ENCODE measurements at regions not wholly inside any gene's neighbourhood (a gene's known extent, or its start where the extent isn't known, plus 50 kb on each side); places are given as distances from the start of the nearest gene placed in this dataset.

GRCh38 chr4:182169572-182169971, 73.6 kb upstream of the TENM3 start:
- ATAC-seq (ENCODE audit: insufficient read depth, low FRiP score) (no peak), DNase-seq (peak in 2 of 3 donors; percentile 51)
- Histone ChIP-seq H3K4me1 (ENCODE audit: control insufficient read depth in 5 of 5, insufficient read depth in 5 of 5, low read length in 5 of 5) (peaks cover 0 to 6% (median 0%) of the 10 kb centered on the region in 5 donors), H3K9ac (ENCODE audit: insufficient read depth in 1 of 2, low read length in 2 of 2) (no peak overlapping the region), H3K4me3 (no peak overlapping the region), H3K36me3 (ENCODE audit: control insufficient read depth in 4 of 4, insufficient read depth in 4 of 4, low read length in 4 of 4) (no peaks in the 10 kb centered on the region), H3K27me3 (ENCODE audit: control insufficient read depth in 3 of 3, insufficient read depth in 3 of 3, low read length in 2 of 3) (peaks cover 0 to 27% (median 0%) of the 10 kb centered on the region in 3 donors), H3K27ac (ENCODE audit: low read depth in 1 of 2, low read length in 1 of 2) (no peak overlapping the region), H3K9me3 (ENCODE audit: control insufficient read depth in 4 of 4, insufficient read depth in 3 of 4, low read length in 3 of 4) (no peaks in the 10 kb centered on the region)
- 64 to 72% methylated on average over 5 of the region's 5 CpGs for WGBS, 2 donors
- TF ChIP-seq CTCF (IDR thresholded peaks at IDR 0.05; ENCODE audit: control extremely low read depth, extremely low read depth): no peak

DNA sequence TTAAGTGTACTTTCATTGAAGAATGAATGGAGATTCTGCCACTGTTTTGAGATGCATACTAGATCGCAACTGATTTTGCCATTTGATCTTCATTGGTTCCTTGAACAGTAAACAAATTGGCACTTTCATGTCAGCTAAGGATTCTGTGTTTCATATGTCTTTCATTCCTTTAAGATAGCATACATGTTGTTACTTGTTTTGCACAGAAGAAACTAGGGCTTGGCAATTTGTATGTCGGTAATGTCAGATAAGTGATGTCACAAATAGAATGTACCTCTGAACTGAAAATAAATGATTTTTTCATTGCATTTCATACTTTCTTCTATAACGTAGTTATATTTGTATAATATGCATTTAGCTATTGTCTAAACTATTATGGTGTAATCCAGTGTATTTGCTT, 73.2 kb upstream of the TENM3 start:
- ATAC-seq (ENCODE audit: insufficient read depth, low FRiP score) (no peak), DNase-seq (no peak)
- H3K27ac ChIP-seq (ENCODE audit: low read depth in 1 of 2, low read length in 1 of 2): no peak overlapping the region
- no peaks in the 10 kb centered on the region for H3K36me3 ChIP-seq (ENCODE audit: control insufficient read depth in 4 of 4, insufficient read depth in 4 of 4, low read length in 4 of 4)
- peaks cover 0 to 29% (median 0%) of the 10 kb centered on the region in 3 donors for H3K27me3 ChIP-seq (ENCODE audit: control insufficient read depth in 3 of 3, insufficient read depth in 3 of 3, low read length in 2 of 3)
- WGBS, 2 donors: 80 to 84% methylated on average over 3 of the region's 3 CpGs
- H3K4me1 ChIP-seq (ENCODE audit: control insufficient read depth in 5 of 5, insufficient read depth in 5 of 5, low read length in 5 of 5): peaks cover 0 to 6% (median 0%) of the 10 kb centered on the region in 5 donors
- no peak overlapping the region for H3K9ac ChIP-seq (ENCODE audit: insufficient read depth in 1 of 2, low read length in 2 of 2)
- no peaks in the 10 kb centered on the region for H3K9me3 ChIP-seq (ENCODE audit: control insufficient read depth in 4 of 4, insufficient read depth in 3 of 4, low read length in 3 of 4)
- TF ChIP-seq CTCF (IDR thresholded peaks at IDR 0.05; ENCODE audit: control extremely low read depth, extremely low read depth): no peak
- no peak overlapping the region for H3K4me3 ChIP-seq

DNA sequence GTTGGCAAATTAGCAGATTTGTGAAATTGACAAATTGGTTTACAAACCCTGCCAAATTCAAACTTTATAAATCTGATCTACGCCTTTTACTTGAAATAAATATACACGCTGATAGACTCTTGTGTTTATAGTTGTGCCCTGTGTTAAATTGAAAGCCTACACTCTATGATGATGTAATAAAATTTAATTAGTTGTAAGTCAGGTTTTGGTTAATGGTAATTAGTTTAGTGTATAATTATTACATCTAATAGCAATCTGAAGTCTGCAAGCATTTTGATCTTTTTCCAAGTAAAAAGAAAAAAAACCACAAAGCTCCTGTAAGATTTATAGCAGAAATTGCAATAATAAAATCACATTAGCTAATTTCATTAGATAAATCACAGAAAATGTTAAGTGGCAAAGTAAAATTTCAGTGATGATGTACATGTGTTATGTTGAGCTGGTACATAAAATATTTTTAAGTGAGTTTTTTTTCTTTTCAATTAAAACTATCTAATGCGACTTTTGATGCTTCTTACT, 72.7 kb upstream of the TENM3 start:
- H3K36me3 ChIP-seq (ENCODE audit: control insufficient read depth in 4 of 4, insufficient read depth in 4 of 4, low read length in 4 of 4): no peaks in the 10 kb centered on the region
- peaks cover 0 to 6% (median 0%) of the 10 kb centered on the region in 5 donors for H3K4me1 ChIP-seq (ENCODE audit: control insufficient read depth in 5 of 5, insufficient read depth in 5 of 5, low read length in 5 of 5)
- H3K27ac ChIP-seq (ENCODE audit: low read depth in 1 of 2, low read length in 1 of 2): no peak overlapping the region
- WGBS, 2 donors: 84 to 86% methylated on average over 3 of the region's 3 CpGs
- ATAC-seq (ENCODE audit: insufficient read depth, low FRiP score): no peak
- no peaks in the 10 kb centered on the region for H3K9me3 ChIP-seq (ENCODE audit: control insufficient read depth in 4 of 4, insufficient read depth in 3 of 4, low read length in 3 of 4)
- H3K9ac ChIP-seq (ENCODE audit: insufficient read depth in 1 of 2, low read length in 2 of 2): no peak overlapping the region
- no peak for DNase-seq
- TF ChIP-seq CTCF (IDR thresholded peaks at IDR 0.05; ENCODE audit: control extremely low read depth, extremely low read depth): no peak
- no peak overlapping the region for H3K4me3 ChIP-seq
- H3K27me3 ChIP-seq (ENCODE audit: control insufficient read depth in 3 of 3, insufficient read depth in 3 of 3, low read length in 2 of 3): peaks cover 0 to 32% (median 0%) of the 10 kb centered on the region in 3 donors

DNA sequence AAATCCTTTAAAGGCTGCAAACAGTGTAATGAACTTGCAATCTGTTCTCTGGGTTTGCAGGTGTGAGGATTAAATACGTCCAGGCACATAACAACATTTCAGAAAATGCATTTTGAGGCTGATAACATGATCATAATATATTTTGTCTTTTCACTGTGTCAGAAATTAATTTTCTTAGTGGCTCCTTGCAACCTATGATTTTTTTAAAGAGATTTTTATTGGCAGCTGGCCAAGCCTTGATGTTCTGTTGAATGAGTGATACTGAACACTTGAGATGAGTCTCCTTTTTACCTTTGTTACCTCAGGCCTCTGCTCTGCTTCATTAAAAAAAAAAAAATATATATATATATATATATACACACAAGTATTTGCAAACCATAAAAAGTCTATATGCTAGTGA, 68.2 kb upstream of the TENM3 start:
- ATAC-seq (ENCODE audit: insufficient read depth, low FRiP score): no peak
- no peak overlapping the region for H3K9ac ChIP-seq (ENCODE audit: insufficient read depth in 1 of 2, low read length in 2 of 2)
- H3K36me3 ChIP-seq (ENCODE audit: control insufficient read depth in 4 of 4, insufficient read depth in 4 of 4, low read length in 4 of 4): no peaks in the 10 kb centered on the region
- H3K4me3 ChIP-seq: no peak overlapping the region
- WGBS, 2 donors: 74 to 85% methylated on average over 1 of the region's 1 CpG
- peaks cover 0 to 7% (median 0%) of the 10 kb centered on the region in 5 donors for H3K4me1 ChIP-seq (ENCODE audit: control insufficient read depth in 5 of 5, insufficient read depth in 5 of 5, low read length in 5 of 5)
- H3K27me3 ChIP-seq (ENCODE audit: control insufficient read depth in 3 of 3, insufficient read depth in 3 of 3, low read length in 2 of 3): peaks cover 0 to 48% (median 0%) of the 10 kb centered on the region in 3 donors
- no peaks in the 10 kb centered on the region for H3K9me3 ChIP-seq (ENCODE audit: control insufficient read depth in 4 of 4, insufficient read depth in 3 of 4, low read length in 3 of 4)
- no peak for TF ChIP-seq CTCF (IDR thresholded peaks at IDR 0.05; ENCODE audit: control extremely low read depth, extremely low read depth)
- DNase-seq: no peak
- no peak overlapping the region for H3K27ac ChIP-seq (ENCODE audit: low read depth in 1 of 2, low read length in 1 of 2)
